Spleen (tissue), 11 donors: ENCODE measurements at regions not wholly inside any gene's neighbourhood (a gene's known extent, or its start where the extent isn't known, plus 50 kb on each side); places are given as distances from the start of the nearest gene placed in this dataset.

Experiments used
- DNase-seq: peaks from one replicate; pipeline ENCODE4 v3.0.0-alpha.2; 2020
- H3K27ac ChIP-seq, 8 donors: fragments of 200-600 bp; sonication (generic) in 7 of 8; 1 replicate in 4 of 8; 2 replicates in 4 of 8; pipeline versions ENCODE4 v1.5.0 to v1.8.0; 2016 to 2021; ENCODE audit warnings: inconsistent platforms in 4 of 8, mild to moderate bottlenecking in 4 of 8, moderate library complexity in 1 of 8
- H3K27me3 ChIP-seq, 7 donors: fragments of 200-600 bp; sonication (generic) in 6 of 7; replicated peaks in 1 of 7; 1 replicate in 4 of 7; 2 replicates in 3 of 7; pipeline versions ENCODE4 v1.5.0 to v1.8.0; 2016 to 2021; ENCODE audit warnings: inconsistent platforms in 3 of 7, mild to moderate bottlenecking in 1 of 7
- H3K36me3 ChIP-seq, 6 donors: fragments of 200-600 bp; sonication (generic) in 5 of 6; 1 replicate in 4 of 6; 2 replicates in 2 of 6; pipeline versions ENCODE4 v1.5.0 to v1.8.0; 2016 to 2021; ENCODE audit warnings: inconsistent platforms in 2 of 6
- H3K4me1 ChIP-seq, 6 donors: fragments of 200-600 bp; sonication (generic) in 5 of 6; 1 replicate in 3 of 6; 2 replicates in 3 of 6; pipeline versions ENCODE4 v1.5.0 to v1.8.0; 2016 to 2021; ENCODE audit warnings: inconsistent platforms in 3 of 6
- H3K4me3 ChIP-seq, 8 donors: fragments of 200-600 bp; sonication (generic) in 7 of 8; 1 replicate in 4 of 8; 2 replicates in 4 of 8; pipeline versions ENCODE4 v1.5.0 to v1.8.0; 2016 to 2021; ENCODE audit warnings: inconsistent platforms in 4 of 8, mild to moderate bottlenecking in 4 of 8, moderate library complexity in 2 of 8
- H3K9me3 ChIP-seq, 8 donors: fragments of 200-600 bp; sonication (generic) in 7 of 8; 1 replicate in 4 of 8; 2 replicates in 4 of 8; pipeline versions ENCODE4 v1.5.0 to v1.8.0; 2016 to 2021; ENCODE audit warnings: inconsistent platforms in 4 of 8
- CTCF ChIP-seq, 11 experiments: fragments of 200-600 bp in 7 of 11; fragments of 450-650 bp in 4 of 11; sonication (generic) in 4 of 11; IDR thresholded peaks in 8 of 11; conservative IDR thresholded peaks in 3 of 11; 1 replicate in 7 of 11; 2 replicates in 4 of 11; pipeline versions ENCODE4 v1.4.0 to v1.8.0; 2016 to 2021; ENCODE audit warnings: antibody characterized with exemption in 11 of 11, inconsistent platforms in 4 of 11, mild to moderate bottlenecking in 1 of 11
- POLR2A ChIP-seq, 3 donors: fragments of 450-650 bp; IDR thresholded peaks; one replicate each; pipeline ENCODE4 v1.5.1; 2017; ENCODE audit warnings: antibody characterized with exemption in 3 of 3, mild to moderate bottlenecking in 1 of 3
- POLR2AphosphoS5 ChIP-seq, 3 donors: sonication (generic); formaldehyde crosslinking; IDR thresholded peaks; one replicate each; pipeline ENCODE4 v1.5.1; 2017; ENCODE audit warnings: antibody characterized with exemption in 3 of 3
- WGBS, 5 donors: extraction: QIAGEN DNeasy Blood & Tissue Kit in 3 of 5; methylation state at CpG; one replicate each; pipeline versions ENCODE4 v1.1.5 to v1.1.7; 2013 to 2018; 5-methylcytosine and 5-hydroxymethylcytosine counted together
- intact Hi-C: fragments of 100-400 bp; cut with DNase I; formaldehyde crosslinking; loops from one replicate; pipeline ENCODE4 v1.15.0; 2023; ENCODE audit warnings: low total_unique reads
- donor health status: healthy with polysubstance abuse.
- donor health status: DM: no; HTN: no; CAD: no; lungs with moderate emphysema.
- donor health status: DM: no; HTN: no; CAD: no.
- donor health status: Bipolar disorder and iron deficiency.
- donor health status: healthy.
- donor health status: DM: no; HTN: no; CAD: no.
- donor health status: DM: yes; HTN: yes; CAD: no.

DNA sequence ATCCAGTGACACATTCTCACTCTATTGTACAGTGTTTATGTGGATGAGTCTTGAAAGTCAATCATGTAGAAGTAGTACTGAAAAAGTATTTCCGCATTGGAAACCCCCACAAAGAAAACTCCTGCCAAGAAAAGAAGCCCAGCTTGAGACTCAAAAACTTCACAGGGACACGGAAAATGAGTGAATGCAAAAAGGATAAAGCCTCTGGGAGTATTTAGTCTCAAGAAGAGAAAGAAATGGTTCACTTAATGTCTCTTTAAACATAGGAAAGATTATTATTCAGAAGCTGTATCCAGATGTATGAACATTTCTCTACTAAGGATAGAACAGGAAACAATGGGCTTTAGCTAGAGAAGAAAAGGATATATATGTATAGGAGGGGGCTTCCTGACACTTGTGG, 304.5 kb downstream of the BARHL2 start:
- no peak overlapping the region for H3K27ac ChIP-seq
- intact Hi-C loops = no loop called here
- TF ChIP-seq CTCF (IDR thresholded peaks at IDR 0.05 in 8 of 11, conservative IDR thresholded peaks at IDR 0.05 in 3 of 11) (no peak), POLR2A (IDR thresholded peaks at IDR 0.05) (no peak), POLR2AphosphoS5 (IDR thresholded peaks at IDR 0.05) (no peak)

DNA sequence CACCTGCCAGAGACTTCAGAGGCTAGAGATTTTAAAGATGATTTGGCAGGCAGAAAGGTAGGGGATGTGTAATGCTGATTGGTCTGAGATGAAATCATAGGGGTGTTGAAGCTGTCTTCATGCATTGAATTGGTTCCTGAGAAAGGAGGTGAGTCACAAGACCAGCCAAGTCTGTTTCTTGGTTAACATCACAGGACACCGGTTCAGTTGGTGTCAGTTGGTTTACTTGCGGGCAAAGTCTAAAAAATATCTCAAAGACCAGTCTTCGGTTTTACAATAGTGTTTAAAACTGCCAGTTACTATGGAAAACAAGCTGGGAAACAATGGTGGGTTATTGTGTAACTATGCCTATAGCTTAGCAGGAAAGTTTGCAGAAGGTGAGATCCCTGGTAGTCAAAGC, 305.9 kb downstream of the BARHL2 start:
- Histone ChIP-seq H3K9me3 (peaks cover 0 to 9% (median 3%) of the 10 kb centered on the region in 8 donors), H3K4me1 (no peaks in the 10 kb centered on the region), H3K36me3 (no peaks in the 10 kb centered on the region), H3K27ac (no peak overlapping the region), H3K4me3 (no peak overlapping the region), H3K27me3 (peaks cover 0 to 5% (median 0%) of the 10 kb centered on the region in 7 donors)
- TF ChIP-seq POLR2A (IDR thresholded peaks at IDR 0.05) (no peak), CTCF (IDR thresholded peaks at IDR 0.05 in 8 of 11, conservative IDR thresholded peaks at IDR 0.05 in 3 of 11) (no peak), POLR2AphosphoS5 (IDR thresholded peaks at IDR 0.05) (no peak)
- DNase-seq = no peak
- 61 to 95% (median 83%) methylated on average over 3 of the region's 3 CpGs for WGBS, 5 donors
- intact Hi-C loops = no loop called here

More for the DNA sequence above, 304.5 kb downstream of the BARHL2 start:
- WGBS, 5 donors = 70 to 88% (median 75%) methylated on average over 2 of the region's 2 CpGs
- no peaks in the 10 kb centered on the region for H3K4me1 ChIP-seq
- peaks cover 0 to 10% (median 3%) of the 10 kb centered on the region in 8 donors for H3K9me3 ChIP-seq
- H3K36me3 ChIP-seq = no peaks in the 10 kb centered on the region
- H3K27me3 ChIP-seq = peaks cover 0 to 5% (median 0%) of the 10 kb centered on the region in 7 donors
- H3K4me3 ChIP-seq = no peak overlapping the region
- DNase-seq = no peak

DNA sequence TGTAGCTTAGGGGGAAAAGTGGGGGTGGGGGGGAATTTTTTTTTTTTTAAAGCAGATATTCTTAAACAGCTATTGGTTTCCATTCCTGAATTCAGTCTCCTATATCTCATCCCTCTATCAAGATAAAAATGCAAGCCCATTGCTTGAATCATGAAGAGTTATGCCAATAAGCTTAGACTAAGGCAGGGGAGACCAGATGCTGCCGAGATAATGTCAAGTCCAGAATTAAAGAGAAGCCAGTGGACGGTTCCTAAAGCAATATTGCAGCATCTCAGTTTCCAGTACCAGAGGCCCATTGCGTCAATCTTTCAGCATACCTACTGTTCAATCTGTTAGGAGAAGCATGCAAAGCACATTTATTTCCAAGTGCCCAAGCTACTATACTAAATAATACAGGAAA, 309.4 kb downstream of the BARHL2 start:
- no peak for DNase-seq
- 76 to 94% (median 89%) methylated on average over 3 of the region's 3 CpGs for WGBS, 5 donors
- intact Hi-C loops = no loop called here
- H3K27ac ChIP-seq = no peak overlapping the region
- no peaks in the 10 kb centered on the region for H3K9me3 ChIP-seq
- TF ChIP-seq POLR2A (IDR thresholded peaks at IDR 0.05) (no peak), POLR2AphosphoS5 (IDR thresholded peaks at IDR 0.05) (no peak), CTCF (IDR thresholded peaks at IDR 0.05 in 8 of 11, conservative IDR thresholded peaks at IDR 0.05 in 3 of 11) (no peak)
- peaks cover 0 to 5% (median 0%) of the 10 kb centered on the region in 7 donors for H3K27me3 ChIP-seq
- no peaks in the 10 kb centered on the region for H3K4me1 ChIP-seq
- no peak overlapping the region for H3K4me3 ChIP-seq
- H3K36me3 ChIP-seq = no peaks in the 10 kb centered on the region

- no peak for DNase-seq
- Histone ChIP-seq H3K27me3 (no peaks in the 10 kb centered on the region), H3K36me3 (no peaks in the 10 kb centered on the region), H3K9me3 (no peaks in the 10 kb centered on the region), H3K4me1 (no peaks in the 10 kb centered on the region), H3K4me3 (no peak overlapping the region), H3K27ac (no peak overlapping the region)
- intact Hi-C loops = no loop called here
- WGBS, 5 donors = 84 to 96% (median 89%) methylated on average over 4 of the region's 4 CpGs
- TF ChIP-seq POLR2A (IDR thresholded peaks at IDR 0.05) = no peak
Observed at GRCh38 chr1:90405726-90406125, 311.4 kb downstream of the BARHL2 start.
